A673 (cell line): ENCODE measurements at regions not wholly inside any gene's neighbourhood (a gene's known extent, or its start where the extent isn't known, plus 50 kb on each side); places are given as distances from the start of the nearest gene placed in this dataset.

ENCODE experiments used
- CTCF ChIP-seq: fragments of 300-800, 200-600 bp; sonication (generic); conservative IDR thresholded peaks from 2 replicates; pipeline ENCODE4 v1.5.1; 2017; ENCODE audit warnings: low read depth, mild to moderate bottlenecking, antibody characterized with exemption, low read length, moderate library complexity, mixed read lengths
- EZH2 ChIP-seq: fragments of 200-600 bp; sonication (generic); IDR thresholded peaks from 2 replicates; pipeline ENCODE4 v1.6.1; 2017; ENCODE audit warnings: borderline replicate concordance, low read depth, mild to moderate bottlenecking, mixed read lengths, antibody characterized with exemption, low read length; ENCODE audit not compliant: poor library complexity, severe bottlenecking

- TF ChIP-seq CTCF (no peak), EZH2 (no peak)
Observed at GRCh38 chr2:181164699-181165098, 184.3 kb downstream of the UBE2E3 start.
